ENCODE measurements at regions not wholly inside any gene's neighbourhood (a gene's known extent, or its start where the extent isn't known, plus 50 kb on each side); places are given as distances from the start of the nearest gene placed in this dataset.
"Not testable (repeated sequence)": the region's sequence is repeated elsewhere in the genome, so short reads cannot be mapped to it uniquely, and the experiment has no call there.

GRCh38 chr15:22358932-22359331 lies 99.8 kb upstream of the GOLGA6L22 start:
- not testable (repeated sequence) for DNase-seq

- DNase-seq, result not testable (repeated sequence)
Measured at GRCh38 chr15:22359587-22359986, 99.1 kb upstream of the GOLGA6L22 start.

DNA sequence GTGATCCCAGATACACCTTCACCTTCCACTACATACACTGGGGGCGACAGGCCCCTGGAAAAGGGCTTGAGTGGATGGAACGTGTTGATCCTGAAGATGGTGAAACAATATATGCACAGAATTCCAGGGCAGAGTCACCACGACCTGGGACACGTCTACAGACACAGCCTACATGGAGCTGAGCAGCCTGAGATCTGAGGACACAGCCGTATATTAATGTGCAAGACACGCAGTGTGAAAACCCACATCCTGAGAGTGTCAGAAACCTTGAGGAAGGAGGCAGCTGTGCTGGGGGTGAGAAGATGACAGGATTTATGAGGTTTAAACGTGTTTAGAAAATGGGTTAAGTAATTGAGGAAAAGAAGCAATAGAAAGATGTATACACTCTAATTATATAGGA lies 98.0 kb upstream of the GOLGA6L22 start:
- DNase-seq, result peak; percentile 1

GRCh38 chr15:22362502-22362901 lies 96.2 kb upstream of the GOLGA6L22 start:
- not testable (repeated sequence) for DNase-seq

GRCh38 chr15:22371246-22371834 lies 87.4 kb upstream of the GOLGA6L22 start:
- not testable (repeated sequence) for DNase-seq

DNA sequence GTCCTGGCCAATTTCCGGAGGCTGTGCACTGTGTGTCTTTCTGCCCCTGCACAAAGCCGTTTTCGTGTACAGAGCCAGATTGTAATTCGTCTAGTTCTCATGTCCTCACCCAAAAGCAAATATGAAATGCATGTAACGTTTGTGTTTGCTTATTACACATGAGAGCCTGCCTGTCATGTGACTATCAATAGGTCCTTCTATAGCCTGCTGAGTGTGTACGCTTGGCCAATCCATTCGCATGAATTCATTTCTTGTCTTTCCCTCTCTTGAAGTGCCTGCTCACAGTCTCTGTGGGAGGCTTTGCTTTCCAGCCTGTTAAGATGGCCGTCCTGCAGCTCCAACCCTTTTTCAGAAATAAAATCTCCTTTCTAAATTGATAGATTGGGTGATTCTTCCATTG lies 84.2 kb upstream of the GOLGA6L22 start:
- DNase-seq, result not testable (repeated sequence)

- not testable (repeated sequence) for DNase-seq
Measured at GRCh38 chr15:22375829-22376228, 82.9 kb upstream of the GOLGA6L22 start.

DNA sequence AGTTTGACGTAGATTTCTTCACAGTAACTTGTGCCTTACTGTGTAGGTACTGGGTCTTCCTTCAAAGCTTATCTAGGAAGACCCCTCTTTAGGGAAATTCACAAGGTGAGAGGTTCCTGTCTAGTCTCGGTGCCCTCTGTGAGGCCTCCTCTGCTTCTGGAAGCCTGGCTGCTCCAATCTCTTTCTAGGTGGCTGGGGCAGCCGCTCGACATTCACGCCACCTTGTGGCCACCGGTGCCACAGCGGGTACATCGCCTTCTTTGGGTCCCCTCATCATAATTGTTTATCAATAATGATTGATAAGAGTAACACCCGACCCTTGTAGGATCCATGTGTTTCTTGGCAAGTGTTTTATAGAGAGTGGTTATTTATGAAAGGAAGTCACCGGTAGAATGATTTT lies 80.8 kb upstream of the GOLGA6L22 start:
- DNase-seq, result not testable (repeated sequence)

- not testable (repeated sequence) for DNase-seq
Measured at GRCh38 chr15:22387691-22388090, 71.0 kb upstream of the GOLGA6L22 start.

DNA sequence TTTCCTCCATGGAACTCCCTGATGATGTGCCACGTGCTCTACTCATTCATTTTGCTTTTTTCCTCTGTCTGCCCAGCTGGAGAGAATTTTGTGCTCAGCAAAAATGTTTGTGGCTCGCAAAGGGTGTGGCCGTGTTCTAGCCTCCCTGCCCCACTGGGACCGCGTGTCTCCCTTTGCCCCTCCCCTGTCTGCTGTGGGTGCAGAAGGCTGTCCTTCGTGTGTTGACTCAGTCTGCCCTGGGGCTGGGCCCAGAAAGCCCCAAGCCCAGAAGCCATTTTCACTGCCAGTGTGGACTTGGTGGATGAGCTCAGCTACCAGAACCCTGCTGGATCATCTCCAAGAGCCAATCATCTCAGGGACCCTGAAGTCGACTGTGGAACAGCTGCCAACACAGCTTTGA lies 70.3 kb upstream of the GOLGA6L22 start:
- not testable (repeated sequence) for DNase-seq

DNA sequence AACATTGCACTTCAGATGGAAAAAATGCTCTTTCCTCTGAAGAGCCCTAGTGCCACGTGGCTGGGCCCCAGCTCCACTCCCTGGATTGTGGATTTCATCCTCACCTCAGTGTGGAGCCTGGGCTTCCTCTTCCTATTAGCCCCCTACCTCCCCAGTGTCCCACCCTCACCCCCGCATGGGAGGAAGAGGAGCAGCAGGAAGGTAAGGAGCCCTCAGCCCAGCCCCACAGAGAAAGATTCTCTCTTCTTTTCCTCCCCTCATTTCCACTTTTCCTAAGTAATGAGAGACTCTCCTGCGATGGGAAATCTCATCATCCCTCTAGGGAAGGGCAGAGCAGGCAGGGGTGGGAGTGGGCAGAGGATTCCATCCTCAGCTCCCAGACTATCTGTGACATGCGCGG lies 57.5 kb upstream of the GOLGA6L22 start:
- DNase-seq, result not testable (repeated sequence)

GRCh38 chr15:22401703-22402102 lies 57.0 kb upstream of the GOLGA6L22 start:
- not testable (repeated sequence) for DNase-seq

DNA sequence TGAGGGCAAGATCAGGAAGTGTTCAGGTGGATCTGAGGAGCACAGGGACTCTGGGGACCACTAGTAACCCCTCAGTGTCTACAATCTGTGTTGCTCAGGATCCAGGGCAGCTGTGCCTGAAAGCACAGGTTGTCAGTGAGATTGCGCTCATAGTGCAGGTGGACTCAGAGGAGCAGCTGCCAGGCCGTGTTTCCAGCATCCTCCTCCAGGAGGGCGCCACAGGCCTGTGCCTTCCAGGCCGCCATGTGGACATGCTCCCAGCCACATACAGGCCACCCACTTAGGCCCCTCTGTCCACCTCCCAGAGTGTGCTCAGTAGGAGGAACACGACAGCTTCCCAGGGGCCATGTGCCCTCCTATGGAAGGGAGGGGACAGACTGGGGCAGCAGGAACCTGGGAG lies 52.9 kb upstream of the GOLGA6L22 start:
- not testable (repeated sequence) for DNase-seq
